ENCODE measurements at regions not wholly inside any gene's neighbourhood (a gene's known extent, or its start where the extent isn't known, plus 50 kb on each side); places are given as distances from the start of the nearest gene placed in this dataset.

GRCh38 chr10:130438861-130439260, 302.7 kb downstream of the GLRX3 start:
- TF ChIP-seq, protein P1, sequence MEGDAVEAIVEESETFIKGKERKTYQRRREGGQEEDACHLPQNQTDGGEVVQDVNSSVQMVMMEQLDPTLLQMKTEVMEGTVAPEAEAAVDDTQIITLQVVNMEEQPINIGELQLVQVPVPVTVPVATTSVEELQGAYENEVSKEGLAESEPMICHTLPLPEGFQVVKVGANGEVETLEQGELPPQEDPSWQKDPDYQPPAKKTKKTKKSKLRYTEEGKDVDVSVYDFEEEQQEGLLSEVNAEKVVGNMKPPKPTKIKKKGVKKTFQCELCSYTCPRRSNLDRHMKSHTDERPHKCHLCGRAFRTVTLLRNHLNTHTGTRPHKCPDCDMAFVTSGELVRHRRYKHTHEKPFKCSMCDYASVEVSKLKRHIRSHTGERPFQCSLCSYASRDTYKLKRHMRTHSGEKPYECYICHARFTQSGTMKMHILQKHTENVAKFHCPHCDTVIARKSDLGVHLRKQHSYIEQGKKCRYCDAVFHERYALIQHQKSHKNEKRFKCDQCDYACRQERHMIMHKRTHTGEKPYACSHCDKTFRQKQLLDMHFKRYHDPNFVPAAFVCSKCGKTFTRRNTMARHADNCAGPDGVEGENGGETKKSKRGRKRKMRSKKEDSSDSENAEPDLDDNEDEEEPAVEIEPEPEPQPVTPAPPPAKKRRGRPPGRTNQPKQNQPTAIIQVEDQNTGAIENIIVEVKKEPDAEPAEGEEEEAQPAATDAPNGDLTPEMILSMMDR (IDR thresholded peaks at IDR 0.05; ENCODE audit: insufficient read depth, low read length, severe bottlenecking) = no peak
- no peaks in the 10 kb centered on the region for H3K27me3 ChIP-seq (ENCODE audit: control insufficient read depth, insufficient read depth, low read length)
- FAIRE-seq = no peak
- H3K4me3 ChIP-seq (ENCODE audit: low read depth, low read length) = no peak overlapping the region
- DNase-seq (ENCODE audit: low read depth) = no peak
- no peaks in the 10 kb centered on the region for H3K36me3 ChIP-seq (ENCODE audit: control insufficient read depth, insufficient read depth, low read length)

DNA sequence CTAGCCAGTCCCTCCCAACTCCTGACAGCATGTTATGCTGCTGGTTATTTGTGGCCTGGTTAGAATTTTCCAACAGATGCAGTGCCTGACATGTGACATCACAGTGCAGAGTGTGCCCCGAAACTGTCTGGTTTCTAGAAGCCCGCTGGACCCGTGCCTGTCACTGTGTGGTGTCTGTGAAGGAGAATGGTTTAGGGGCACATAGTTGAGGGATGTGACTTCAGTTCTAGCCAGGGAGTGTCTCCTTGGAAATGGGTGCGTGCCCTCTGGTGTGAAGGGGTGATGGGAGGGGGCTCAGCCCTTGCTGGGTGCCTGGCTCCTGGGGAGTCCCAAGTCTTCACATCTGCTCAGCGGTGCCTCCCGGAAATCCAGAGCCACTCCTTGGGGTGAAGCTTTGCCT, 303.6 kb downstream of the GLRX3 start:
- FAIRE-seq = peak; percentile 13
- Histone ChIP-seq H3K27me3 (ENCODE audit: control insufficient read depth, insufficient read depth, low read length) (no peaks in the 10 kb centered on the region), H3K4me3 (ENCODE audit: low read depth, low read length) (no peak overlapping the region), H3K36me3 (ENCODE audit: control insufficient read depth, insufficient read depth, low read length) (no peaks in the 10 kb centered on the region)
- TF ChIP-seq, protein P1 (IDR thresholded peaks at IDR 0.05; ENCODE audit: insufficient read depth, low read length, severe bottlenecking) = no peak
- no peak for DNase-seq (ENCODE audit: low read depth)

- DNase-seq (ENCODE audit: low read depth) = no peak
- TF ChIP-seq, protein P1 (IDR thresholded peaks at IDR 0.05; ENCODE audit: insufficient read depth, low read length, severe bottlenecking) = no peak
- Histone ChIP-seq H3K4me3 (ENCODE audit: low read depth, low read length) (no peak overlapping the region), H3K27me3 (ENCODE audit: control insufficient read depth, insufficient read depth, low read length) (no peaks in the 10 kb centered on the region), H3K36me3 (ENCODE audit: control insufficient read depth, insufficient read depth, low read length) (no peaks in the 10 kb centered on the region)
- FAIRE-seq = no peak
Measured at GRCh38 chr10:130440494-130440893, 304.3 kb downstream of the GLRX3 start.

GRCh38 chr10:130440971-130441370, 304.8 kb downstream of the GLRX3 start:
- FAIRE-seq = no peak
- no peaks in the 10 kb centered on the region for H3K36me3 ChIP-seq (ENCODE audit: control insufficient read depth, insufficient read depth, low read length)
- no peaks in the 10 kb centered on the region for H3K27me3 ChIP-seq (ENCODE audit: control insufficient read depth, insufficient read depth, low read length)
- no peak overlapping the region for H3K4me3 ChIP-seq (ENCODE audit: low read depth, low read length)
- no peak for DNase-seq (ENCODE audit: low read depth)
- TF ChIP-seq, protein P1 (IDR thresholded peaks at IDR 0.05; ENCODE audit: insufficient read depth, low read length, severe bottlenecking) = no peak

GRCh38 chr10:130443066-130443465, 306.9 kb downstream of the GLRX3 start:
- FAIRE-seq = no peak

More at GRCh38 chr10:130443066-130443465, 306.9 kb downstream of the GLRX3 start:
- H3K4me3 ChIP-seq (ENCODE audit: low read depth, low read length) = no peak overlapping the region
- DNase-seq (ENCODE audit: low read depth) = no peak
- H3K27me3 ChIP-seq (ENCODE audit: control insufficient read depth, insufficient read depth, low read length) = no peaks in the 10 kb centered on the region
- TF ChIP-seq, protein P1 (IDR thresholded peaks at IDR 0.05; ENCODE audit: insufficient read depth, low read length, severe bottlenecking) = no peak
- no peaks in the 10 kb centered on the region for H3K36me3 ChIP-seq (ENCODE audit: control insufficient read depth, insufficient read depth, low read length)

Data from bronchial epithelial cell (primary cell).